Ishikawa (cell line): ENCODE measurements at regions not wholly inside any gene's neighbourhood (a gene's known extent, or its start where the extent isn't known, plus 50 kb on each side); places are given as distances from the start of the nearest gene placed in this dataset.

Experiments
- CEBPB ChIP-seq: IDR thresholded peaks from 2 replicates; pipeline ENCODE4 v1.6.1; 2012
- CREB1 ChIP-seq: IDR thresholded peaks from 2 replicates; pipeline ENCODE4 v1.6.1; 2012; ENCODE audit warnings: low read depth
- EGR1 ChIP-seq: IDR thresholded peaks from 2 replicates; pipeline ENCODE4 v1.6.1; 2012
- EP300 ChIP-seq: IDR thresholded peaks from 2 replicates; pipeline ENCODE4 v1.6.1; 2012; ENCODE audit warnings: borderline replicate concordance
- FOXM1 ChIP-seq: IDR thresholded peaks from 2 replicates; pipeline ENCODE4 v1.6.1; 2012; ENCODE audit warnings: low read depth, borderline replicate concordance
- MAX ChIP-seq: IDR thresholded peaks from 2 replicates; pipeline ENCODE4 v1.6.1; 2012
- RAD21 ChIP-seq: IDR thresholded peaks from 2 replicates; pipeline ENCODE4 v1.6.1; 2012; ENCODE audit warnings: low read depth
- TAF1 ChIP-seq: IDR thresholded peaks from 2 replicates; pipeline ENCODE4 v1.6.1; 2012; ENCODE audit warnings: low read depth, mild to moderate bottlenecking
- TCF12 ChIP-seq: IDR thresholded peaks from 2 replicates; pipeline ENCODE4 v1.6.1; 2012; ENCODE audit warnings: low read depth
- TEAD4 ChIP-seq: IDR thresholded peaks from 2 replicates; pipeline ENCODE4 v1.6.1; 2012
- YY1 ChIP-seq: IDR thresholded peaks from 2 replicates; pipeline ENCODE4 v1.6.1; 2012; ENCODE audit warnings: low read depth
- TF ChIP-seq, protein P1 (sequence below): IDR thresholded peaks from 2 replicates; pipeline ENCODE4 v1.6.1; 2012; ENCODE audit warnings: low read depth, mild to moderate bottlenecking

DNA sequence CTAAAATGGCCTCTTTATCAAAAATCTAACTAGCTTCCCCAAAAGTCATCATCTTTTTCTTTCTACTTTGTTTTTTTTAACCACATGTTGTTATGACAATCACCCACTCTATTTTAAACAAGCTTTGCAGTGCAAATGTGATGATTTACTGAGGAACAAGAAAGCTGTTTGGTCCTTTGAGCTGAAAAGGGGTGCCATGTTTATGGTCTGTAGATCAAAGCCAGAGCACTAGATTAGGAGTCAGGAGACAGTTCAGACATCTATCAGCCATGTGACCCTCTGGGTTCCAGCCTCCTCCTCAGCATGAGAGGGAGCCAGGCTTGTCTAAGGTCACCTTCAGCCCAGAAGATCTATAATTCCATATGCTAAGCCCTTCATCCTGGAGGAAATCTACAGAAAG lies 65.9 kb downstream of the RPL22L1 start:
- TF ChIP-seq RAD21 (no peak), TAF1 (no peak), YY1 (no peak), CREB1 (no peak), EGR1 (no peak), FOXM1 (no peak), CEBPB (no peak), EP300 (no peak), MAX (no peak), TEAD4 (no peak), TCF12 (no peak)
- TF ChIP-seq, protein P1, sequence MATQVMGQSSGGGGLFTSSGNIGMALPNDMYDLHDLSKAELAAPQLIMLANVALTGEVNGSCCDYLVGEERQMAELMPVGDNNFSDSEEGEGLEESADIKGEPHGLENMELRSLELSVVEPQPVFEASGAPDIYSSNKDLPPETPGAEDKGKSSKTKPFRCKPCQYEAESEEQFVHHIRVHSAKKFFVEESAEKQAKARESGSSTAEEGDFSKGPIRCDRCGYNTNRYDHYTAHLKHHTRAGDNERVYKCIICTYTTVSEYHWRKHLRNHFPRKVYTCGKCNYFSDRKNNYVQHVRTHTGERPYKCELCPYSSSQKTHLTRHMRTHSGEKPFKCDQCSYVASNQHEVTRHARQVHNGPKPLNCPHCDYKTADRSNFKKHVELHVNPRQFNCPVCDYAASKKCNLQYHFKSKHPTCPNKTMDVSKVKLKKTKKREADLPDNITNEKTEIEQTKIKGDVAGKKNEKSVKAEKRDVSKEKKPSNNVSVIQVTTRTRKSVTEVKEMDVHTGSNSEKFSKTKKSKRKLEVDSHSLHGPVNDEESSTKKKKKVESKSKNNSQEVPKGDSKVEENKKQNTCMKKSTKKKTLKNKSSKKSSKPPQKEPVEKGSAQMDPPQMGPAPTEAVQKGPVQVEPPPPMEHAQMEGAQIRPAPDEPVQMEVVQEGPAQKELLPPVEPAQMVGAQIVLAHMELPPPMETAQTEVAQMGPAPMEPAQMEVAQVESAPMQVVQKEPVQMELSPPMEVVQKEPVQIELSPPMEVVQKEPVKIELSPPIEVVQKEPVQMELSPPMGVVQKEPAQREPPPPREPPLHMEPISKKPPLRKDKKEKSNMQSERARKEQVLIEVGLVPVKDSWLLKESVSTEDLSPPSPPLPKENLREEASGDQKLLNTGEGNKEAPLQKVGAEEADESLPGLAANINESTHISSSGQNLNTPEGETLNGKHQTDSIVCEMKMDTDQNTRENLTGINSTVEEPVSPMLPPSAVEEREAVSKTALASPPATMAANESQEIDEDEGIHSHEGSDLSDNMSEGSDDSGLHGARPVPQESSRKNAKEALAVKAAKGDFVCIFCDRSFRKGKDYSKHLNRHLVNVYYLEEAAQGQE: no peak
